ENCODE measurements at regions not wholly inside any gene's neighbourhood (a gene's known extent, or its start where the extent isn't known, plus 50 kb on each side); places are given as distances from the start of the nearest gene placed in this dataset.
"Not testable (repeated sequence)": the region's sequence is repeated elsewhere in the genome, so short reads cannot be mapped to it uniquely, and the experiment has no call there.

DNA sequence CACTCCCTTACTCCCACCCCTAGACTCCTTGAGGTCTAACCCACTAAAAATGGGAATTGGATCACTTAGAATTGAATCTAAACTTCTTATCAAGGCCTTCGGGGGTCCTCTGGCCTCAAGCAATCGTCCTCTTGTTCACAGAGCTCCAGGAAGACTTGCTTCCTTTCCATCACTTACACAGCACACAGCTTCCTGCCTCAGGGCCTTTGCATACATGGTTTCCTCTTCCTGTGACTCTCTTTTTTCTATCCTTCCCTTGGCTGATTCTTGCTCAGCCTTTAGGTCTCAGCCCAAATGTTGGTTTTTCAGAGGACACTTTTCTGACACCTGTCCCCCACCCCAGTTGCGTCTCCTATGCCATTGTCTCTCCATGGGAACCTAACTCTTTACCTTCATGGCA, 50.0 kb upstream of the ALDH1B1 start:
- TF ChIP-seq ZNF274 (IDR thresholded peaks at IDR 0.05; ENCODE audit: low read depth, low read length): no peak
- H3K4me3 ChIP-seq (ENCODE audit: low read length): no peak overlapping the region

DNA sequence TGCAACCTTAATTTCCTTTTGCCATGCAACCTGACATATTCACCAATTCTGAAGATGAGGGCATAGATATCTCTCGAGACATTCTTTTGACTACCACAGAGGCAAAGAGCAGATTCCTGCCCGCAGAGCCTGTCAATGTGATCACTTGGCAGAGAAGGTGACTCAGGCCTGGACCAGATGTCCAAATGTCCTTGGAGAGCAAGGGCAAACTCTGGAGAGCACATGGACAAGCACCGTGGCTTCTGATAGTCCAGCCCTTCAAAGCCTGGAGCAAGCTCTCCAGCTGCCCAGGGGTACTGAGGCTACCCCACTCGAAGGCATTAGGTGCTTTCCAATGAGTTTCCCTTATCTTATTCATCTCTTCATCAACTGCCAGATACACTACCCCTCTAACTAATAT, 50.4 kb upstream of the ALDH1B1 start:
- no peak for TF ChIP-seq ZNF274 (IDR thresholded peaks at IDR 0.05; ENCODE audit: low read depth, low read length)
- no peak overlapping the region for H3K4me3 ChIP-seq (ENCODE audit: low read length)

DNA sequence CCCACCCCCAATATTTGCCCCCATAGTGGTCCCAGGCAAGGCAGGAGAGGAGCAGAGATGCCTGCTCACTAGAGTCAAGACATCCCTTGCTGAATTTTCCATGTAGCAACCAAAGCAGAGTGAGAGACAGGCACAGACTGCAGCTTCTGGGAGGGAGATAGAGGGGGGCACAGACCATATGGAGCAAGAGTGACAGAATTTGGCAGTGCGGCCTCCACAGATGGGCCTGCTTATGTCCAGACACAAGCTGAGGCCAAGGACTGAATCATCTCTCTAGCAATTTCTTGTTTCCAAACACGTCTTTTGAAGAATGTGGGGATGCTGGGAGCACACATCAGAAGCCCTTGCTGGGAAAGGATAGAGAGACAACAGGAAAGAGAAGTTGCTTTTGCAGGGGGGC, 53.0 kb upstream of the ALDH1B1 start:
- H3K4me3 ChIP-seq (ENCODE audit: low read length): no peak overlapping the region
- TF ChIP-seq ZNF274 (IDR thresholded peaks at IDR 0.05; ENCODE audit: low read depth, low read length): no peak

DNA sequence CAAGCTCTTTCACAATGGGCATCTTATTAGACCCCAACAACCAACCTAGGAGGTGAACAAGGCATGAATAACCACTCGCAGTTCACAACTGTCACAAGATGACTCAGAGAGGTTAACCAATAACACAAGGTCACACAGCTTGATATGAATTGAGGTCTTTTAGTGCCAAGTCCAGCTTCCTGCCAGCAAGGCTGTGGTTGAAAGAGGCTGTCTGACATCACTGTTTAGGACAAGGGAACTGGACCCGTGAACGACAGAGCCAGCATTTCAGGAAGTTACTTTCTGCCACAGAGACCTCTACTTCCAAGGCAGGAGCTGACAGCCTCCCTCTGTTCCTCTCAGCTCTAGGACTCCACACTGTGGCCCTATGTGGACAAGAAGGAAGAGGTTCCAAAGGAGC, 53.4 kb upstream of the ALDH1B1 start:
- no peak overlapping the region for H3K4me3 ChIP-seq (ENCODE audit: low read length)
- no peak for TF ChIP-seq ZNF274 (IDR thresholded peaks at IDR 0.05; ENCODE audit: low read depth, low read length)

DNA sequence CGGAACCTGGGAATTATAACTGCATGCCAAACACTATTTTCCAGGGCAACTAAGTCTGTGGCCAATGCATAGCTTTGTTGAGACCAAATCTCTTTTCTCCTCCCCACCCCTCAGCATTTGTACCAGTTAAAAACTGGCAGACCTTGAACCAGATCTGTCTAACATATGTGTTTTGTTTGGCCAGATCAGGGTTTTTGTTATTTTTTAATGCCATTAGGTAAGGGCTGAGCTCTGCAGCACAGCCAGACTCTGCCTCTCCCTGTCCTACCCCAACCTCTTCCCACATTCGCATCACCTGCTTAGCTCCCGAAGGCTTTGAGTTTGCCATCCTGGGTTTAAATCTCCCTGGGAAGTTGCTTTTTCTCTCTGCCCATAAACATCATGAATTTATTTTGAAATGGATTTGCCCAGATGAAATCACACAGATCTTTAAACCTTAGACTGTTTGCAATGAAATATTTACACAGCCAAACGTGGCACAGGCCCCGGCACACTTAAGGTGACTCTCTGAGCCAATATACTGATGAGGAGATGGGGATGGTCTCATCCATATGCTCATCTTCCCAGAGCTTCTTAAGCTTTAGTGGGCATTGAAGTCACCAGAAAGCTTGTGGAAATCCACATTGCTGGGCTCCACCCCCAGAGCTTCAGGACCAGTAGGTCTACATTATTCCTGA, 54.0 kb upstream of the ALDH1B1 start:
- no peak for TF ChIP-seq ZNF274 (IDR thresholded peaks at IDR 0.05; ENCODE audit: low read depth, low read length)
- no peak overlapping the region for H3K4me3 ChIP-seq (ENCODE audit: low read length)

DNA sequence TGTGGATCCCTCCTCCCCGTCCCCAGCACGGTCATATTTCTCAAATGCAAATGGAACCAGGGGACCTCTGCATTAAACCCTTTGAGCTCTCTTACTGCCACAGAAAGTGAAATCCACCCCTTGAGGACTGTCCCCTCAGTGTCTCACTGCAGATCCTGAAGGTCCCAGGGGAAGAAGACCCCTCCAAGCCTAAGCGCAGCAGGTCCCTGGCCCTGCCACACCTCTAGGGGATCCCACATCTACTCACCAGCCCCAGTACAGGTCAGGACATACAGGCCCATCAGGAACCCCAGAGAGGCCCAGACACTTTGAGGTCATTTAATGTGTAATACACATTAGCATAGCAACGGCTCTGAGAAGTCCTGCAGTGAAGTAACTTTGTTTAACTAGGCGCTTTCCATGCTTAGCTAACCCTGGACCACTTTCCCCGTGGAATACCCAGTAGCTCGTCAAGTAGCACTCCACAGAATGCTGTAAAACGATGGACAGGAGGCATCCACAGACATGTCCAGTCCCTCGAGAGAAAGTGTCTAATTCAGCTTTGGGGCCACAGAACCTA, 54.7 kb upstream of the ALDH1B1 start:
- no peak overlapping the region for H3K4me3 ChIP-seq (ENCODE audit: low read length)
- TF ChIP-seq ZNF274 (IDR thresholded peaks at IDR 0.05; ENCODE audit: low read depth, low read length): no peak

DNA sequence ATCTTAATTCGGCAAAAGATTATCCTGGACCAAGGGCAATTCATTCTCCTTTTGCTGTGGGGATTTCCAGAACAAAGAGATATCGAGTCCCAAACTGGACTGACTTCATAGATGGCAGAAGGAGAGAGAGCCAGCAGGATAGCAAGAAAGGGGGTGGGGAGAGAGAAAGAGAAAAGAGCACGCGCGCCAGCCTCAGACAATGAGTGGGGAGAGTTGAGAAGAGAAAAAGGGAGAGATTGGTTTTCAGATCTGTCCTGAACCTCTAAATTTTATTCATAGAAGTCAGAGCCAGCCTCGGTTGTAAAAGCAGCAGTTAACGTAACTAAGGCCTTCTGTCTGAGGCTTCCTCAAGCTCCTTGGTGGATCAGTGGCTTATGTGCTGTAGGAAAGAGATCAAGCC, 55.3 kb upstream of the ALDH1B1 start:
- TF ChIP-seq ZNF274 (IDR thresholded peaks at IDR 0.05; ENCODE audit: low read depth, low read length): no peak
- no peak overlapping the region for H3K4me3 ChIP-seq (ENCODE audit: low read length)

DNA sequence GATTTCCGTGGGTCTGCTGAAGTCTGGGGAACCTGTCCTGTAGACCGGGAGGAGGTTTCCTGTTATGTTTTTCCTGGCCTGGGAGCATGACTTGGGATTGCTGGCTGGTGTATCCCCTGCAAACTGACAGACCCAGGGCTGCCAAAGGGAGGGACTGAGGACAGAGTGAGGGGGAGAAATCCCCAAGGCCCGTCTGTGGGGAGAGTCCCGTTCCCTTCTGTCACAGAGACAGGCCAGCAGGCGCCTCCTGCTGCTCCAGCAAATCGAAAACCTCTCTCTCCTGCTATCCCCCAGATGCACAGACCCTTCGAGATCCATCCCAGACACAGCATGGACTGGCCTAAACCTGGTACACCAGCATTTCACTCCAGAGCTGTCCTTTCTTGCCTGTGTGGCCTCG, 56.2 kb upstream of the ALDH1B1 start:
- TF ChIP-seq ZNF274 (IDR thresholded peaks at IDR 0.05; ENCODE audit: low read depth, low read length): no peak
- H3K4me3 ChIP-seq (ENCODE audit: low read length): no peak overlapping the region

DNA sequence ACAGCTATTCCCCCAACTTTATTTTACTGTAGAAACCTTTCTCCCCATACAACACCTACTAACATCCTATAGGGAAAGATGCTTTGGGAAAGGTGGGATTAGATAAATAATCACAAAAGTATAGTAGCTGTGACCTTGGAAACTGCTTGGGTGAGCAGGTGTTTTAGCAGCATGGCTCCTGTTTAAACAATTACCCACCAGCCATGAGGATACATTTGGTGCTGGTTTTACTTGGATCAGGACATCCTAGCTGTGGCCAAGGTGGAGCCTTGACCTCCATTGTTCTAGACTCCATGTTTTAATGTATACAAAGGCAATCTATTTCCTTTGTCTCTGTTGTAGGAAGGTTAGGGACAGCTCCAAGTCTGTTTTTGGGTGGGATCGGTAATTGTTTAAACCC, 56.8 kb upstream of the ALDH1B1 start:
- H3K4me3 ChIP-seq (ENCODE audit: low read length): no peak overlapping the region
- TF ChIP-seq ZNF274 (IDR thresholded peaks at IDR 0.05; ENCODE audit: low read depth, low read length): no peak

DNA sequence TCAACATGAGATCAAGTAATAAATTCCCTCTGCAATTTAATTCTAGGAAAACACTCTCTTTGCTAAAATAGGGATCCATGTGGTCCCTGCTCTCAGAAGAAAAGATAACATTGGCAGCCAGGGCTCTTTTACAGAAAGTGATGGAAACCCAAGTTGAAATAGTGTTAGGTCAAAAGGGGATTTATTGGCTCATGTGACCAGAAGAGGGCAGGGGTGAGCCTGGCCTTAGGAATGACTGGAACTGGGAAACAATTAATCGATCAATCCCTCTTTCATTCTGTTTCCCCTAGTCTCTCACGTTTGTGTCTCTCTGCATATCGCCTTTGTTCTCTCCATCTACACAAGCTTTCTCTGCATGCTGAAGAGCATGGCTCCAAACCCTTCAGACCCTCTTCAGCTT, 58.3 kb upstream of the ALDH1B1 start:
- no peak for TF ChIP-seq ZNF274 (IDR thresholded peaks at IDR 0.05; ENCODE audit: low read depth, low read length)

DNA sequence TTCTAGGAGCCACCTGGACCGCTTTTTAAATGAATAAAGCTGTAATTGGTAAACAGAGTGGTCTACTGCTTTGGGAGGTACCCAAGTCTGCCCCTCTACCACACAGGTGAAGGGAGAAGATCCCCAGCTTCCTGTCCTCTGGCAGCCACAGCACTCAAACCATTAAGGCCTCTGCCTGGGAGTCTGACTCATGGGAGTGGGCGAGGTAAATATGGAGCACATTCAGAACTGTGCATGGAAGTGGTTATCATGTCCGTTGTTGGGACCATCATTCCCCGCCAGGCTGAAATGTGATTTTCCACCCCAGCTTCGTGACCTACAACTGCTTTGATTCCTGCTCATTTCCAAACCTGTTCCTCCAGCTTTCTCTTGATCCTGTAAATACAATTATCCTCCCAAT, 59.5 kb upstream of the ALDH1B1 start:
- no peak for TF ChIP-seq ZNF274 (IDR thresholded peaks at IDR 0.05; ENCODE audit: low read depth, low read length)
- H3K4me3 ChIP-seq (ENCODE audit: low read length): no peak overlapping the region

More for the DNA sequence above, 58.3 kb upstream of the ALDH1B1 start:
- no peak overlapping the region for H3K4me3 ChIP-seq (ENCODE audit: low read length)

DNA sequence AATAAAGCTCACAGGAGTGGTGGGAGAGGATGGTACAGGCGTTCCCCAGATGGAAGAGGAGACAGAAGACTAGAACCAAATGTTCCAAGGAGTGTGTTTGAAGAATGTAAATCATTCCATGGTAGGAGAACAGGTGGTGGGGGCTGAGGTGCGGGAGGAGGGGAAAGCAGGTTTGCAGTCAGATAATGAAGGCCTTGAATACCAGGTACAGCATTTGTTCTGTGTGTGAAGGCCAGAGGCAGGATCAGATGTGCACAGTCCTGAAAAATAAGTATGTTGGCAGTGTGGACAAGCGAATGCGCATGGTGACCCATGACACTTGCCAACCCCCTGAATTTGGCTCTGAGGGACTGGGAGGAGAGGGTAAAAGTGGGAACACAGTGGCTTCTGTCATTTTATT, 59.9 kb upstream of the ALDH1B1 start:
- no peak for TF ChIP-seq ZNF274 (IDR thresholded peaks at IDR 0.05; ENCODE audit: low read depth, low read length)
- no peak overlapping the region for H3K4me3 ChIP-seq (ENCODE audit: low read length)

DNA sequence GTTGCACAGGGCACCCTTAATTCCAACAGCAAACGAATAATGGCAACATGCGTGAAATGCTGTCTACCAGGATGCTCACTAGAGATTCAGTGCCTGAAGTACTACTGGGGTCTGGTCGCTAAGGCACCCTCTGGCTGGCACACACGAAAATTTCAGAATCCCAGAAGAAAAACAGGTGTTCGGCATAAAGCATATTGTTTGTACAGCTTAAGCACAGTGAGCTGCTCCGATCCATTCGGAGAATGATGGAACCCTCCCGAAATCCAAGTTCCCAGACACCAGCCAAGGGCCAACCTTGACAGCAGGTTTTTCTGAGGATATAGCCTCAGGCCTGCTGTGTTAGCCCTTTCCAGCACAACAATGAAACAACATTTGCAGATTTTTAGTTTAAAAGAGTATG, 61.4 kb upstream of the ALDH1B1 start:
- TF ChIP-seq ZNF274 (IDR thresholded peaks at IDR 0.05; ENCODE audit: low read depth, low read length): no peak

DNA sequence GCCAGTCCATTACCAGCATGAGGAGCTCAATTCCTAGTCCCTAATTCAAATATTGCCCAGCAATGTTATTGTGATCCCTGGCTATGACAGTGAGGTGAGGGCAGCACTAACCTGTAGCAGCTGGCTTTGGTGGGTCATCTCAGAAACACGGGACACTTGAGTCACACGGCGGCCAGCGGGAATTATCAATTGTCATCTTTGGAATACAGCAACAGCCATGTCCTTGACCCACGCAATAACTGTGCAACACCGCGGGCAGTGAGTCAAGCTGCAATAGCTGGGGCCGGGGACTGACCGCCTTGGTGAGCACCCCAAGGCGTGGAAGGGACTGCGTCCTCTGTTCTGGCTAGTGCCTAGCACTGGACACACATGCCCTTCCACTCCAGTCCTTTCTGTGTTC, 62.5 kb upstream of the ALDH1B1 start:
- TF ChIP-seq ZNF274 (IDR thresholded peaks at IDR 0.05; ENCODE audit: low read depth, low read length): no peak
- H3K4me3 ChIP-seq (ENCODE audit: low read length): no peak overlapping the region

More for the DNA sequence above, 61.4 kb upstream of the ALDH1B1 start:
- H3K4me3 ChIP-seq (ENCODE audit: low read length): no peak overlapping the region

DNA sequence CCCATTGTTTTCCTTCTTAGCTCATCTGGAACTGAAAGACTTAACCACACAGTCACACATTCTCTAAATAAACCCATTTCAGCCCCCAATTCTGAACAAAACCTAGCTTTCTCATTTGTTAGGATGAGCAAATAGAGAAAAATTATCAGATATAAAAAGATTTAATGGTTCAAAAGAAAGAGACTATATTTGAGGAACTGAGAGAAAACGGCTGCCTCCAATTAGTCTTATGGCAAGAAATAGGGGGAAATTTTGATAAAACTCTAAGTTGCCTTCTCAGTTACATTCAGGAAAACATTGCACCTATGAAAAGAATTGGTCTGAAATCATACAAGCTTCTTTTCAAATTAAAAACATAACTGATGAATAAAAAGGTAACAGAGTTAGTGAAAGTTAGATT, 63.7 kb upstream of the ALDH1B1 start:
- H3K4me3 ChIP-seq (ENCODE audit: low read length): no peak overlapping the region
- TF ChIP-seq ZNF274 (IDR thresholded peaks at IDR 0.05; ENCODE audit: low read depth, low read length): no peak

DNA sequence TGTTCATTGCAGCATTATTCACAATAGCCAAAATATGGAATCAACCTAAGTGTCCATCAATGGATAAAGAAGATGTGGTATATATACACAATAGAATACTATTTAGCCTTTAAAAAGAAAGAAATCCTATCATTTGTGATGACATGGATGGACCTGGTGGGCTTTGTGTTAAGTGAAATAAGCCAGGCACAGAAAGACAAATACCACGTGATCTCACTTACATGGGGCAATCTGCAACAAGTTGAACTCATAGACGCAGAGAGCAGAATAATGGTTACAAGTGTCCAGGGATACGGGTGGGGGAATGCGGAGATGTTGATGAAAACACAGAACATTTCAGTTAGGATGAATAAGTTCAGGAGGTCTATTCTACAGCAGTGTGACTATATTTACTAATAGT, 66.4 kb upstream of the ALDH1B1 start:
- no peak overlapping the region for H3K4me3 ChIP-seq (ENCODE audit: low read length)
- no peak for TF ChIP-seq ZNF274 (IDR thresholded peaks at IDR 0.05; ENCODE audit: low read depth, low read length)

DNA sequence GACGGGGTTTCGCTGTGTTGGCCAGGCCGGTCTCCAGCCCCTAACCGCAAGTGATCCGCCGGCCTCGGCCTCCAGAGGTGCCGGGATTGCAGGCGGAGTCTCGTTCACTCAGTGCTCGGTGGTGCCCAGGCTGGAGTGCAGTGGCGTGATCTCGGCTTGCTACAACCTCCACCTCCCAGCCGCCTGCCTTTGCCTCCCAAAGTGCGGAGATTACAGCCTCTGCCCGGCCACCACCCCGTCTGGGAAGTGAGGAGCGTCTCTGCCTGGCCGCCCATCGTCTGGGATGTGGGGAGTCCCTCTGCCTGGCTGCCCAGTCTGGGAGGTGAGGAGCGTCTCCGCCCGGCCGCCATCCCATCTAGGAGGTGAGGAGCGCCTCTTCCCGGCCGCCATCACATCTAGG, 68.3 kb upstream of the ALDH1B1 start:
- H3K4me3 ChIP-seq (ENCODE audit: low read length): not testable (repeated sequence)
